Breast epithelium (tissue), 3 donors: ENCODE measurements at regions not wholly inside any gene's neighbourhood (a gene's known extent, or its start where the extent isn't known, plus 50 kb on each side); places are given as distances from the start of the nearest gene placed in this dataset.

ENCODE experiments used
- CTCF ChIP-seq, 3 donors: fragments of 450-650 bp; IDR thresholded peaks; one replicate each; pipeline ENCODE4 v1.5.1; 2016 to 2017; ENCODE audit warnings: antibody characterized with exemption in 3 of 3, mild to moderate bottlenecking in 3 of 3, moderate library complexity in 3 of 3
- POLR2A ChIP-seq: fragments of 450-650 bp; IDR thresholded peaks from one replicate; pipeline ENCODE4 v1.6.1; 2016; ENCODE audit warnings: antibody characterized with exemption, mild to moderate bottlenecking, moderate library complexity
- POLR2AphosphoS5 ChIP-seq, 3 donors: sonication (generic); formaldehyde crosslinking; IDR thresholded peaks; one replicate each; pipeline ENCODE4 v1.6.1; 2017; ENCODE audit warnings: antibody characterized with exemption in 3 of 3

GRCh38 chr11:26234451-26234850 lies 97.5 kb upstream of the ANO3 start:
- TF ChIP-seq POLR2A (no peak), CTCF (IDR thresholded peaks at IDR 0.05) (no peak), POLR2AphosphoS5 (IDR thresholded peaks at IDR 0.05) (no peak)
